HG03108 (cell line): ENCODE measurements at regions not wholly inside any gene's neighbourhood (a gene's known extent, or its start where the extent isn't known, plus 50 kb on each side); places are given as distances from the start of the nearest gene placed in this dataset.
A peak's percentile ranks its signal among the peaks of the same experiment; 100 is the strongest.
"Not testable (repeated sequence)": the region's sequence is repeated elsewhere in the genome, so short reads cannot be mapped to it uniquely, and the experiment has no call there.

Source experiments
- ATAC-seq: cut with Tn5 transposase; IDR thresholded peaks from one replicate; pipeline ENCODE4 v1.9.1; 2021; ENCODE audit warnings: moderate library complexity; ENCODE audit not compliant: unreplicated experiment

DNA sequence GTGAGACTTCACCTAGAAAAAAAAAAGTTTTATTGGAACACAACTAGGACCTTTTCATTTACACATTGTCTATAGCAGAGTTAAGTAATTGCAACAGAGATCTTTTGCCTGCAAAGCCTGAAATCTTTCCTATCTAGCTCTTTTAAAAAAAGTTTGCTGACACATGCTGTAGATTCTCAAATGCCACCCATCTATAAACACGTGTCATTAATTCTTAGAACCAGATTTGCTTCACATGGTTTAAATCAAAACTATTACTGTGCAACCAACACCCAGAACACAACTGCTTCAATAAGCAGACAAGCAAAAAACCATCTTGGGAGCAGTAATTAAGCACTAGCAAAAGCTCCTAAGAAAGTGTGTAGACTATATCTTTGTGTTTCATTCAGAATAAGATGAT, 55.0 kb downstream of the OXSM start:
- no peak for ATAC-seq

DNA sequence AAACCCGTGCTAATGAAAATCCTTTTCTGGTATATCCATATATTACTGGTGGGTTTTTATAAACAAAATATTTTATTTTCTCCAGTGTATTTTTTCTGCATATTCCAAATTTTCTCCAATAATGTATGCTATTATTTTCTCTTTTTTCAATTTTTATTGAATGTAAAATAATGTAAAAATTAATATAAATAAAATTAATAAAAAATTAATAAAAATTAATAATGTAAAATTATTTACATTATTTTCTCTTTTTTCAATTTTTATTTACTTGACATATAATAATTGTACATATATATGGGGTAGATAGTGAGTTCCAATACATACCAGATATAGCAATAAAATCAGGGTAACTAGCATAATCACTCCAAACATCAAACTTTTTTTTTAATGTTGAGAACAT, 56.4 kb downstream of the OXSM start:
- no peak for ATAC-seq

DNA sequence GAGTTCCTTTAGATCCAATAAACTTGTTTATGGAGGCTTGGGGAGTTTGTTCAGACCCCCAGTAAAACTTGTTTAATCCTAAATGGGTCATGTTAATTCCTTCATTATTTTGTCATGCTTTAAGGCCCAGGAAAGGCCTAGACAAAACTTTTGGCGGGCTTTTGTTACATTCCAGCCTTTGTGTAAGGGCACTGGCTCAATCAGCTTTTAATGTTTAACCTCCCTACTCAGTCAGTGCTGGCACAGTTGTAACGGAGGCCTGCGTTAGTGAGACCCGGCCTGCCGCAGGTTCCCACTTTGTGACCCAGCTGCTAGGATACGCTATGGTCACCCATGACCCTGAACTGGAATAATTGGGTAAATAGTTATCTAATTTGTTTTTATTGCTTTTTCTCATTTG, 59.2 kb downstream of the OXSM start:
- no peak for ATAC-seq

DNA sequence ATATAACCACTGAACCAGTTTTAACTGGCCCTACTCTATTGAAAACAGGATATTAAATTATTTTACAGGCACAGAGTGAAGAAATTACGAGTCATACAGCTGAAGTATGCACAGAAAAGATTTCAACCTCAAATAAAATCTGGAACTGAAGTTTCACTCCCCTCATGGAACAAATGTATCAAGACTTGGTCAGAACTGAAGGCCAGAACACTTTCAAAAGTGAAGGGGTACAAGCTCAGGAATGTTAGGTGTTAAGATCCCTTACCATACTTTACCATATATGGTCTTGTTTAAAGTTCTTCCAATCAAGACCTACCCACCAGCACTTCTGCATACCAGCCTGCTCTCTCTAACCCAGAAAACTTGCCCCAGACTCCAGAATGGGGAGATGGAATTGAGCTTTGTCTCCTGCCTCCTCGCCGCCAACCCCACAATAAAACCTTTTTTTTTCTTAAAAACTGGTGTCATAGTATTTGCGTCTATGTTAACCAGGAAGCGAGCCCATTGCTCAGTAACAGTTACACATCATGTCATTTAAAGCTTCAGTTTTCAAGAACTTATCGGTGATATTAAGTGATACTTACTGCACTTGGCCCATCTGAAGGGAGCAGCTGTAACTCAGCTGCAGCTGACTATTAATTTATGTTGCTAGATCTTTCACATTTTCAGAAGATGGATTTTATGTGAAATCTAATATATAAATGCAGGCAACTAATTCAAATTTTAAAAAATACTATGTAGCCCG, 59.9 kb downstream of the OXSM start:
- ATAC-seq = no peak

DNA sequence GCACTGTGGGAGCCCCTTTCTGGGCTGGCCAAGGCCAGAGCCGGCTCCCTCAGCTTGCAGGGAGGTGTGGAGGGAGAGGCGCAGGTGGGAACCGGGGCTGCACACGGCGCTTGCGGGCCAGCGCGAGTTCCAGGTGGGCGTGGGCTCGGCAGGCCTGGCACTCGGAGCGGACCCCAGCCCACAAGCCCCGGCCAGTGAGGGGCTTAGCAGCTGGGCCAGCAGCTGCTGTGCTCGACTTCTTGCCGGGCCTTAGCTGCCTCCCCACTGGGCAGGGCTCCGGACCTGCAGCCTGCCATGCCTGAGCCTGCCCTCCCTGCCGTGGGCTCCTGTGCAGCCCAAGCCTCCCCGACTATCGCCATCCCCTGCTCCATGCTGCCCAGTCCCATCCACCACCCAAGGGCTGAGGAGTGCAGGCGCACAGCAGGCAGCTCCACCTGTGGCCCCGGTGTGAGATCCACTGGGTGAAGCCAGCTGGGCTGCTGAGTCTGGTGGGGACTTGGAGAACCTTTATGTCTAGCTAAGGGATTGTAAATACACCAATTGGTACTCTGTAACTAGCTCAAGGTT, 61.9 kb downstream of the OXSM start:
- not testable (repeated sequence) for ATAC-seq

DNA sequence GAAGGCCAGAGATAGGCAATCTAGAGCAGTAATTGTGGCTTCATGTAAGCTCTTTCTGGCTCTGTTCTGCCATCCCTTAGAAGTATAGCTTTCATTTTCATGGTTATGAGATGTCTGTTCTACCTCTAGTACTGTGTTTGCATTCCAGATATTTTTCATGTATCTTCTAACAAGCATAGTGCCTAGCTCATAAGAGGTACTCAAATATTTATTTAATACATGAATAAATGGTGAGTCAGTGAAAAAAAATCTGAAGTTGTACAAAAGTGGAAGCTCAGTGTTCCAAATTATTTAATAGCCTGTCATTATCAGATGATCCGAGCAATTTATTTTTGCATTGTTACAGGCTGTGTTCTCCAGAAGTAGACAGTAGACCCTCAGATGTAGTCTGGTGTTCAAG, 64.3 kb downstream of the OXSM start:
- no peak for ATAC-seq

DNA sequence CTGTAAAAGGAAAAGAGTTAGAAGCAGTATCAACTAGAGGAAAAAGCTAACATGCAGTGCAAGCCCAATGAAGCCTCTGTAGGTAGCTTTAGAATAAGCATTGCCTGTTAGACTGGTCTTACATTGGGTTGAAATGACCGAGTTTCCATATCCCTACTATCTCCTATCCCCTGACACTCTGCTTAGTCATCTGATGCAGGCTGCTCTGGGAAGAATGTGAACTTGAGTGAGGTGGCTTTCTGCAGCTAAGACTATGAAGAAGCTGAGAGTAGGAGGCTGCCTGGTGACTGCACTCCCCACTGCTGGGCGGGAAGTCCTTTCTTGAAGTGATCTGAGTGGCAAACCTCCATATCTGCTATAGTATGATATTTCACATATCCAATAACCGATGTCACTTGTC, 64.7 kb downstream of the OXSM start:
- no peak for ATAC-seq

DNA sequence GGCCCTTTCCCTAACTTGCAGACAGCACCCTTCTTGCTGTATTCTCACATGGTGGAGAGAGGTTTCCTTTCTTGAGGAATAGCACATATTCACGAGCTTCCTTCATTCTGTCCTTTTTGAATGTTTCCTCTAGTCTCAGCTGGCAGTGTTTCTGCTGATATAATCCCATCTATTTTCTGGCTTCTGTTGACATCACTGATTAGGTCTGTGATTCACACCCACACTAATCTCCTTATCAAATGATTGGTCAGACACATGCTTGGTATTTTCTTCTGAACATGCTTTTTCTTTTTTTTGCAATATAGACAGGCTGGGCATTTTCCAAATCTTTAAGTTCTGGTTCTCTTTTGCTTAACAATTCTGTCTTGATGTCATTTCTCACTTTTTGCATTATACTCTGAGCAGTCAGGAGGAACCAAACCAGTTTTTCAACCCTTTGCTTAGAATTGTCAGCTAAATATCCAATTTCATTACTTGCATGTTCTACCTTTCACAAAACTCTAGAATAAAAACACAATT, 65.4 kb downstream of the OXSM start:
- no peak for ATAC-seq

DNA sequence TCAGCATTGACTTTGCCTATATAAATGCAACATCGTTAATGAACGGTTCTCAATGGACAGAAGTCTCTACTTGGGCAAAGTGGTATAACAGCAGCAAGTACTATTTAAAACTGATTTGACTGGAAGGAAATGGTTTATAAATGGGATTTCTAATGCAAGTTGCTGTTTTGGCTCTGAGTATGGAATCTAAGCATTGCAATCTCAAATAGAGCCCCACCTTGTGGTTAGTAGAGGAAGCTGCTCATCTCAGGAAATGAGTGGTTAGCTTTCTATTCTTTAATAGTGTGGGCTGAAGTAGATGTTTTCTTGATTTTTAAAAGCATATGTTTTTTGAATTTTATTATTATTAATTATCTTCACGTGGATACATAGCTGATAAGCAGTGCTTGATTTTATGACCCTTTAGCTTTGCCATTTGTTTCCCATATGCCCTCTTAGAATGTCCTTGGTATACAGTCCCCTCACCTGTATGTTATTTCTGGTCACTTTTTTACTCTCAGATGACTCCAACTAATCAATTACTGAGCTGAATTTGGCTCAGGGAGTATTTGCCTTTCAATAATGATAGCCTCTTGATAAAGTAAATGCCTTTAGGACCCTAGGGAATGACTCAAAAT, 67.1 kb downstream of the OXSM start:
- peak; percentile 79 for ATAC-seq

DNA sequence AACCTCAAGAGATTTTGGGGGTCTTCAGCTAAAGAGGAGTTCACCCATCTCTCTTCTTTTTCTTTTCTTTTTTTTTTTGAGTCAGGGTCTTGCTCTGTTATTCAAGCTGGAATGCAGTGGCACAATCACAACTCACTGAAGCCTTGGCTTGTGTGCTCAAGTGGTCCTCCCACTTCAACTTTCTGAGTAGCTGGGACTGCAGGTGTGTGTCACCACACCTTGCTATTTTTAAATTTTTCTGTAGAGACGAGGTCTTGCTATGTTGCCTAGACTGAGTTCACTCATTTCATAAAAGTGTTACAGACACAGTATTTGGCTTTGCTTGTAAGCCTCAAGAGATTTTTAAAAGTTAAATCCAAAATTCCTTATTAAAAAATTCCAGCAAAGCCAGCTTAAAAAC, 71.7 kb downstream of the OXSM start:
- ATAC-seq = no peak

DNA sequence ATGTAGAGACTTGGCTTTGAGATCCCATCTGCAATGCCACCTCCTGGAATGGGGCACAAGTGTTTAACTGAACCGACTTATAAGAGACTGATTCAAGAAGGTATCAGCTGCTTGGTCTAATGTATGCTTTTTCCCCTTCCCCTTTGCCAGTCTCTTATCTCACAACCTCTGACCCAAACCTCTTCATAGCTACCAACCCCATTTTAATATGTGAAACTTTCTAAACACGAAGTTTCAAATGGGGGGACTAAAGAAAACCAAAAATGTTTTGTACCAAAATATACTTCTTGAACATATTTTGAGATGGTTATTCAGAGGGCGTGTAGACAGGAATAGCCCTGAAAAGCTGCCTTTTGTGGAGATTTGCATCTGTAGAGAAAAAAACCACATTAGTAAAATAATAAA, 73.1 kb downstream of the OXSM start:
- ATAC-seq = no peak

DNA sequence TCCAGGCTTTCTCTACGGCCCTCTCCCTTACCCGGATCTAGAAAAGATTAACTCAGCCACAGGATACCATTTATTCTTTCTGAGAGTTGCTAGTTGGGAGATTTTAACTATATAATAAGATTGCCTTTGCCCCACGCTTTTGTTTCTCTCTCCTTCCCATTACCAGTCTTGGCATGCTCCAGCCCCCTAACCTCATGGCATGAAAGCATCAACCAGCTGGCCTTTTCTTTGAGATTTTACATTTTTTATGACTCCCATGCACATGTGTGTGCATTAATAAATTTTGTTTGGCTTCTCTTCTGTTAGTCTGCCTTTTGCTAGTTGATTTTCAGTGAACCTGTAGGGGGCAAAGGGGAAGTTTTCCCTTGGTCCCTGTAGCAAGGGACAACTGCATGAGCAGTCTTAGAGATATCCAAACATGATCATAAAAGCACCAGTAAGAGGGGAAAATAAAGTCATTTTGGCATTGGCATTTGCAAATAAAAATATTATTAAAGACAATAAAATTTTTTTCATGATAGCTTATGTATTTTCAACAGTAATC, 73.6 kb downstream of the OXSM start:
- ATAC-seq = no peak

DNA sequence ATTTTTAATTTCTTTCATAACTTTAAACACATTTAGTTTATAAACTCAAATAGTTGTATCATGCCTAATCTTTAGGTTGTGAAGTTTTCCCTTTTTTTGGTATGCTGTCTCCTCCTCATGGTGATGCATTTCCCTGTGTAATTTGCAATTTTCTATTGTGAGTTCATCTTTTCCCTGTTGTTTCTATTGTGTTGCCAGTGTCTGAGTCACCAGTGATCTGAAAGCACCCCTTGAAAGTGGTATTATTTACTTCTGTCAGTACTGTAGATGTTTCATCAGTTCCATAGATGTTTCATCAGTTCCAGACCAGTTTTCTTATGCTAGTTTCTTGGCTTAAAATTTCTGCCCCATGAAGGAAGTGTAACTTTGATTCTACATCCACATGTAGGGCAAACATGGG, 80.6 kb downstream of the OXSM start:
- no peak for ATAC-seq

DNA sequence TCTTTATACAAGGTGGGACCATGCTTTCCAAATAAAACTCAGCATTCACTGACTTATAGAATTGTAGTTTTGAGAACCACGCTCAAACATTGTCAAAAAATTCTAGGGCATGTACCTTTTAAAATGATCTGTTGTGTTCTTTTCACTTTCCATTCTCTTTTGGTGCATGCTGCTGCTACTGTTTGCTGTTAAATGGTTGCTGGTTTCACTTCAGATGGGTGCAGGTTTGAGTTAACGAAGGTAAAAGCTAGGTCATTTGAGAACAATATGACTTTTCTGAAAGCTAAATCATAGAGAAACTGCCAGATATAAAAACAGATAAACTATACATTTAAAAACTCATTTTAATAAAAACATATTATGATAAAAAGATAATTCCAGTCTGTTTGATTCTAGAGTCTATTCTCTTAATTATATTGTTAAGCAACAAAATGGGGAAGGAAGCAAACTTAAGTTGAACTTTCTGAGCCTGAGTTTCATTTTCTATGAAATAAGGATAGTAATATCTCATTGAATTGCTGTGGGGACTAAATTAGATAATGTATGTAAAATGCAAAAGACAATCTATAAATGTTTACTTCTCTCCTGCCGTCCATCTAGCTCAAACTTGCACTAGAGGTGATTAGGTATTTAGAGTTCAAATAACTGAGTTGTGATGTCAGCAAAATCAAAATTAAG, 82.4 kb downstream of the OXSM start:
- ATAC-seq = peak; percentile 84

DNA sequence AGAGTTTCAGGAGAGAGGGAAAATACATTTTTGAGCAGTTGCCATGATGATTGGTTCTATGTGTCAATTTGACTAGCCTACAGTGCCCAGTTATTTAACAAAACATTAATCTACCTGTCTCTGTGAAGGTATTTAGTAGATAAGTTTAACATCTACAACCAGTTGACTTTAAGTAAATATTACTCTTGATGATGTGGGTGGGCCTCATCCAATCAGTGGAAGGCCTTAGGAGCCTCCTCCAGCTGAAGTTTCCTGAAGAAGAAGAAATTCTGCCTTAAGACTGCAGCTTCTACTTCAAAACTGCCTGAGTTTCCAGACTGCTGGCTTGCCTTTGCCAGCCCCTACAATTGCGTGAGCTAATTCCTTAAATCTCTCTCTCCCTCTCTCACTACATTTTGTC, 93.6 kb downstream of the OXSM start:
- no peak for ATAC-seq

DNA sequence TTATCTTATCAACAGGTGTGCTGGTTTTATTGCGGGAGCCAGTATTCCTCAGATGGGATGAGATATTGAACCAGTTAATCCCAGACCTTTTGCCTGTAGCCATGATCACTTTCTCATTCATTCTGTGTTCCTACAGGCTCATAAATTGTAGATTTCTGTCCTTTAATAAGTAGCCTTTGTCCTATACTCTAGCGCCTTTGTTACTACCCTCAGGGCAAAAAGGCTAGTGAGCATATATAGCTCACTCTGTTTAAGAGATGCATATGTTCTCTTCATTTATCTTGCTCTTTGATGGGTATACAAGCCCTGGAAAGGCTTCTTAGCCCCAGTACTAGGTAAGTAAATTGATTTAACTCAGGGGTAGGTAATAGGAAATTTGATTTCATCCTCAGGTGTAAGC, 95.1 kb downstream of the OXSM start:
- ATAC-seq = no peak

DNA sequence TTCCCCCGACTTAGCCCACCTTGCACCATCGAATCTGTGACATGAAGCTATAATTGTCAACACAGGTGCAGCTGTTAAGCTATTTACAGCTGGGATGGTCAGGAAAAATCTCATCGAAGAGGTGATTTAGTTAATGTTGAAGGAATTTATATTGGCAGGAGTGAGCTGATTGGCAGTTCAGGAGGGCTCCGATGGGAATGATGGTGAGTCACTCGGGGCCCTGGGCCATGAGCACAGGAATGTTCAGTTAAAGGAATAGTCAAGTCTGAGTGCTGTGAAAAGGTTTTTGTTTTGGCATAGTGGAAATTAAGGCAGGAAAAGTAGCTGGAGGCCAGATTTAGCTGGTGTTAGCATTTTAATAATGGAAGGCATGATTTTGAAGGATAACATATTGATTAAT, 95.7 kb downstream of the OXSM start:
- no peak for ATAC-seq

DNA sequence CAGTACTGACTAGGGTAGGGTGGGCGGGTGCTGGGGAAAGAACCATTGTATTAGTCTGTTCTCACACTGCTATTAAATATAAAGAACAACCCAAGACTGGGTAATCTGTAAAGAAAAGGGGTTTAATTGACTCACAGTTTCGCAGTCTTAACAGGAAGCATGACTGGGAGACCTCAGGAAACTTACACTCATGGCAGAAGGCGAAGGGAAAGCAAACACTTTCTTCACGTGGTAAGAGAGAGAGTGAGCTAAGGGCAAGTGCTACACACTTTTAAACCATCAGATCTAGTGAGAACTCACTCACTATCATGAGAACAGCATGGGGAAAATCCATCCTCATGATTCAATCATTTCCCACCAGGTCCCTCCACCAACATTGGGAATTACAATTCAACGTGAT, 98.0 kb downstream of the OXSM start:
- ATAC-seq = no peak

DNA sequence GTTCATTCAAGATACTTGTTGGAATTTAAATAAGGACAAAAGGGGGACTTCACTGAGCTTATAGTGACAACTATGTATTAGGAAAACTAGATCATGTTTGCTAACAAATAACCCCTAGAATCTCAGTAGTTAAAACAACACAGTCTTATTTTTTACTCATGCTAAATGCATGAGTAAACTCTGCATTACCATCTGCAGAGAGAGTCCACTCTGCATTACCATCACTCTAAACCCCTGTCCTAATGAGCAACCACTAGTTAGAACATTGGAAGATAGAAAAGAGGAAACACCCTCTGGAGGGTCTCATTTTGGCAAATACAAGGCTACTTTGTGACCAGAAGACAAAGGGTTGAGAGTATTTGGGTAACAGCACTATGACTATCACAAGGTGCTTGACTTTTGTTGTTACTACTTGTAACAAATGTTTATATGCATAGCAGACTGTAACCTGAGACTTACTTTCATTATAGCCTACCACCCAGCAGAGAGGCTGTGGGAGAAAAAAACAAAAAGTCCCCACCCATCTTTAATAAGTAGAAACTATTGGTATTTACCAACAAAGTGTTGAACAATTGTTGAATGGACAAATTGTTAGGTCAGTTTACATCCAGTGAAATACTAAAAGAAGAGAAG, 99.1 kb downstream of the OXSM start:
- ATAC-seq = no peak

DNA sequence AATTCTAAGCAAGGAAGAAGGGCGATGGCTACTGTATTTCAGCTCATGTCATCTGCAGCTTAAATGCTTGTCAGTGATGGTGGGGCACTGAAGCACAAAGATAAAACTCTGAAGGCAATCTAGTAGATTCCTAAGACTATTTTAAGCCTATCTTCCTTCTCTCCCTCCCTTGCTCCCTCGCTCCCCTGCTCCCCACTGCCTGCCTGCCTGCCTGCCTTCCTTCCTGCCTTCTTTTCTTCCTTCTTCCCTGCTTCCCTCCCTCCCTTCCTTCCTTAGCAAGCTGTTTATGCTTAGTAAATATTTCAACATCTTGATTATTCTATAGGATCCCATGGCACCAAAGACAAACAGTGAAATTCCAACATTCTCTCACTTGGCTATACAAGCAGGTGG, 99.6 kb downstream of the OXSM start:
- ATAC-seq = no peak

DNA sequence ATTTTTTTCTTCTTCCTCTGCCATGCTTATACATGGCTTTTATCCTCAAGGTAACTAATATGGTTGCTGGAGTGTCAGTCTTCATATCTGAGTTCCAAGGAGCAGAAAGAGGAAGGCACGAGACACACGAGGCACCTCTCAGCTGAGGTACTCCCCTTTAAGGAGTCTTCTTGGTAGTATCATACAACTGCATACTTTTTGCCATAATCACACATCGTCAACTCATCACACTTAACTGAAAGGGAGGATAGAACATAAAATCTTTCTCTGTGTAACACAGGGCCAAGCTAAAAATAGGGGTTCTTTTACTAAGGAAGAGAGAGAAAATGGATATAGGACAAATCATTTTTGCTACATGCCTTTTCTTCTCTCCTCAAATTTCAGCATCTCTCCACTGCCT, 104.2 kb downstream of the OXSM start:
- ATAC-seq = no peak
